ENCODE measurements at regions not wholly inside any gene's neighbourhood (a gene's known extent, or its start where the extent isn't known, plus 50 kb on each side); places are given as distances from the start of the nearest gene placed in this dataset.

DNA sequence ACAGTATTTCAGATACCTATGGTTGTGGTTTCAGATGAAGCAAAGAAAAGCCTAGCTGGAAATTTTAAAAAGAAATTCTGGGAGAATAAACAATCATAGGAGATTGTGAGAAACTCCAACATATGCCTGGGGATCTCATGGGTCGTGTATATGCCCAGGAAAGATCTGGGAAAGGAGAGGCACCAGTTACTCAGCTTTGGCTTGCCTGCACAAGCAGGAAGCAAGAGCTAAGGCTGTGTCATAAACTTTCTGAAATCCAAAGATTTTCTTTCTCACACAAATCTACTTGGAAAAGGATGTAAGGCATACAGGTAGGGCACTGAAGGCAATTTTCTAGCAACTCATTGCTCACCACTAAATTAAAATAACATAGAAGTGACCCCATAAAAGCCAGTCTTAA is 373.6 kb downstream of the CDC14C start:
- TF ChIP-seq CTCF (IDR thresholded peaks at IDR 0.05; ENCODE audit: low read length) (no peak), EZH2 (IDR thresholded peaks at IDR 0.05; ENCODE audit: borderline replicate concordance, low read length) (no peak)

Measured in OCI-LY1 (cell line).